HFF-Myc (cell line): ENCODE measurements at regions not wholly inside any gene's neighbourhood (a gene's known extent, or its start where the extent isn't known, plus 50 kb on each side); places are given as distances from the start of the nearest gene placed in this dataset.

Source experiments
- DNase-seq: peaks from one replicate; pipeline ENCODE4 v3.0.0-alpha.2; 2011; ENCODE audit warnings: low read depth; ENCODE audit errors: extremely low read depth
- H3K4me3 ChIP-seq: replicated peaks from 2 replicates; pipeline ENCODE4 v1.5.1; 2011; ENCODE audit warnings: low read depth, mild to moderate bottlenecking, control low read depth, low read length
- CTCF ChIP-seq: IDR thresholded peaks from 2 replicates; pipeline ENCODE4 v1.5.1; 2012; ENCODE audit warnings: mild to moderate bottlenecking, low read depth, low read length, control low read depth; ENCODE audit errors: missing control alignments

- H3K4me3 ChIP-seq, result no peak overlapping the region
- TF ChIP-seq CTCF, result no peak
- DNase-seq, result no peak
Measured at GRCh38 chr7:153036396-153037063, 277.0 kb downstream of the ACTR3B start.

- no peak for DNase-seq
- TF ChIP-seq CTCF, result no peak
- H3K4me3 ChIP-seq, result no peak overlapping the region
Measured at GRCh38 chr7:153043440-153043839, 283.9 kb downstream of the ACTR3B start.

GRCh38 chr7:153044981-153045380 lies 285.4 kb downstream of the ACTR3B start:
- DNase-seq, result no peak
- H3K4me3 ChIP-seq, result no peak overlapping the region
- no peak for TF ChIP-seq CTCF

- no peak for DNase-seq
- TF ChIP-seq CTCF, result no peak
- H3K4me3 ChIP-seq, result no peak overlapping the region
Measured at GRCh38 chr7:153047079-153047959, 287.8 kb downstream of the ACTR3B start.

GRCh38 chr7:153052206-153052605 lies 292.7 kb downstream of the ACTR3B start:
- TF ChIP-seq CTCF, result no peak
- DNase-seq, result no peak
- no peak overlapping the region for H3K4me3 ChIP-seq

DNA sequence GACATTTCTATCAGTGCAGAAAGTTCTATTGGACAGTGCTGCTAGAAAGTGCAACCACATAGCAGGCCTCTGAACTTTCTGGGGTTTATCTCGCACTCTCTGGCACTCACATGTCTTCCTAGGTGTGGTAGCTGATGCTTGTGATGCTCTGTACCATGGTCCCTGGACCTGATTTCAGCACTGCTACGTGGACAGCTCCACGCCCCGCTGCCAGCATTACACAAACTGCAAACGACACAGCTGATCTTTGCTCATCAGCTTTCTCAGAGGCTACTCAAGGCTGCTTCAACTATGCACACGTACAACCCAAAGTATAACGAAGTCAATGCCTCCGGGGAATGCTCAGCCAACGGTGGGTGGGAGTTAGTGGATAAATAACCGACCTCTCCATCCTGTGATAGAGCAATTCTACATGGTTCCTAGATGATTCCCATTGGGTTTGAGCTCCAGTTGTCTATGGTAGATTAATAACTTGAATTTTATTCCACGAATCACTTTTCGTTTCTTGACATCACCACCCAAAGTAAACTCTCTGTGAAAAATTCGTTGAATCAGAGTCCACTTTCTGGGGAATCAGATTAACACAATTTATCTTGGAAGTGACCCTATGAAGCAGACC lies 302.5 kb downstream of the ACTR3B start:
- no peak for DNase-seq
- TF ChIP-seq CTCF, result no peak
- no peak overlapping the region for H3K4me3 ChIP-seq
